Psoas muscle (tissue), 7 donors: ENCODE measurements at regions not wholly inside any gene's neighbourhood (a gene's known extent, or its start where the extent isn't known, plus 50 kb on each side); places are given as distances from the start of the nearest gene placed in this dataset.

ENCODE experiments used
- ATAC-seq, 4 donors: fragments of 200-7000 bp; cut with Tn5 transposase; one replicate each; pipeline ENCODE4 v1.9.1; 2020; ENCODE audit warnings: moderate library complexity in 3 of 4, mild to moderate bottlenecking in 2 of 4
- DNase-seq, 2 donors: peaks; one replicate each; pipeline ENCODE4 v3.0.0-alpha.2; 2020
- H3K27ac ChIP-seq: fragments of 200-600 bp; one replicate; pipeline ENCODE4 v1.8.0; 2022
- H3K27me3 ChIP-seq, 3 donors: fragments of 200-600 bp in 1 of 3; one replicate each; pipeline versions ENCODE4 v1.6.1 to v1.8.0; 2013 to 2022; ENCODE audit warnings: low read length in 2 of 3, mild to moderate bottlenecking in 2 of 3, moderate library complexity in 1 of 3; ENCODE audit not compliant: insufficient read depth in 3 of 3
- H3K36me3 ChIP-seq, 2 donors: fragments of 200-600 bp in 1 of 2; one replicate each; pipeline versions ENCODE4 v1.6.1 to v1.8.0; 2013 to 2022; ENCODE audit warnings: low read depth in 1 of 2, mild to moderate bottlenecking in 1 of 2, moderate library complexity in 1 of 2; ENCODE audit not compliant: insufficient read depth in 1 of 2
- H3K4me1 ChIP-seq: fragments of 200-600 bp; one replicate; pipeline ENCODE4 v1.8.0; 2022
- H3K4me3 ChIP-seq: fragments of 200-600 bp; one replicate; pipeline ENCODE4 v1.8.0; 2022; ENCODE audit warnings: mild to moderate bottlenecking
- H3K9me3 ChIP-seq: fragments of 200-600 bp; one replicate; pipeline ENCODE4 v1.8.0; 2022
- WGBS, 3 donors: extraction: QIAGEN DNeasy Blood & Tissue Kit; methylation state at CpG; one replicate each; pipeline versions ENCODE4 v1.1.6 to v1.1.7; 2013; 5-methylcytosine and 5-hydroxymethylcytosine counted together
- intact Hi-C, 2 donors: fragments of 100-400 bp; cut with DNase I; formaldehyde crosslinking; loops; one replicate each; pipeline versions ENCODE4 v1.11.0 to v1.14.2; 2022
- TF ChIP-seq, protein P1 (sequence below): fragments of 200-600 bp; IDR thresholded peaks from one replicate; pipeline ENCODE4 v1.8.0; 2022; ENCODE audit warnings: antibody characterized with exemption
- donor health status: healthy with polysubstance abuse.
- donor health status: DM: no; HTN: no; CAD: no; lungs with moderate emphysema.
- donor health status: Bipolar disorder and iron deficiency.
- donor health status: healthy.
- donor health status: DM: yes; HTN: yes; CAD: no.
- donor health status: DM: no; HTN: no; CAD: no.
- donor health status: DM: yes; HTN: yes; CAD: no.

DNA sequence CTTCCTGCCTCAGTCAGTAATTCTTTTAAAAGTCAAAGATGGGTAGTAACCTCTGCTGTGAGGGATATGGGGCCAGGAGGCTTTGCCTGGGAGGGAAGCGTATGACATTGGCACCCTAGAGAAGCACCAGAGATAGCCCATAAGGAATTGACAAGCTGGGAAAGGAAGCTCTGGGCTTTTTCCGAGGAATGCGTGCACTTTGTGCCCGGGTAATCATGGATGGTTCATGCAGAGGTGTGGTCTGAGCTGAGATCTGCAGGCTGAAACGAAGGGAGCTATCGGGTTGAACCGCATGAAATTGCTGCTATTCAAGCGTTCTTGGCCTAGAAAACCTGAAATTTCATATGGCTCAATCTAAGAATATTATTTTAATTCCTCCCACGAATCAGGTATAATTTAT lies 127.7 kb upstream of the TLE3 start:
- Histone ChIP-seq H3K9me3 (peaks cover 3% of the 10 kb centered on the region), H3K4me1 (no peaks in the 10 kb centered on the region), H3K36me3 (no peaks in the 10 kb centered on the region), H3K4me3 (no peak overlapping the region), H3K27ac (no peak overlapping the region), H3K27me3 (peaks cover 0 to 2% (median 0%) of the 10 kb centered on the region in 3 donors)
- intact Hi-C loops = no loop called here
- WGBS, 3 donors = 79 to 89% (median 85%) methylated on average over 9 of the region's 9 CpGs
- ATAC-seq (no peak), DNase-seq (no peak)
- TF ChIP-seq, protein P1, sequence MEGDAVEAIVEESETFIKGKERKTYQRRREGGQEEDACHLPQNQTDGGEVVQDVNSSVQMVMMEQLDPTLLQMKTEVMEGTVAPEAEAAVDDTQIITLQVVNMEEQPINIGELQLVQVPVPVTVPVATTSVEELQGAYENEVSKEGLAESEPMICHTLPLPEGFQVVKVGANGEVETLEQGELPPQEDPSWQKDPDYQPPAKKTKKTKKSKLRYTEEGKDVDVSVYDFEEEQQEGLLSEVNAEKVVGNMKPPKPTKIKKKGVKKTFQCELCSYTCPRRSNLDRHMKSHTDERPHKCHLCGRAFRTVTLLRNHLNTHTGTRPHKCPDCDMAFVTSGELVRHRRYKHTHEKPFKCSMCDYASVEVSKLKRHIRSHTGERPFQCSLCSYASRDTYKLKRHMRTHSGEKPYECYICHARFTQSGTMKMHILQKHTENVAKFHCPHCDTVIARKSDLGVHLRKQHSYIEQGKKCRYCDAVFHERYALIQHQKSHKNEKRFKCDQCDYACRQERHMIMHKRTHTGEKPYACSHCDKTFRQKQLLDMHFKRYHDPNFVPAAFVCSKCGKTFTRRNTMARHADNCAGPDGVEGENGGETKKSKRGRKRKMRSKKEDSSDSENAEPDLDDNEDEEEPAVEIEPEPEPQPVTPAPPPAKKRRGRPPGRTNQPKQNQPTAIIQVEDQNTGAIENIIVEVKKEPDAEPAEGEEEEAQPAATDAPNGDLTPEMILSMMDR = no peak

DNA sequence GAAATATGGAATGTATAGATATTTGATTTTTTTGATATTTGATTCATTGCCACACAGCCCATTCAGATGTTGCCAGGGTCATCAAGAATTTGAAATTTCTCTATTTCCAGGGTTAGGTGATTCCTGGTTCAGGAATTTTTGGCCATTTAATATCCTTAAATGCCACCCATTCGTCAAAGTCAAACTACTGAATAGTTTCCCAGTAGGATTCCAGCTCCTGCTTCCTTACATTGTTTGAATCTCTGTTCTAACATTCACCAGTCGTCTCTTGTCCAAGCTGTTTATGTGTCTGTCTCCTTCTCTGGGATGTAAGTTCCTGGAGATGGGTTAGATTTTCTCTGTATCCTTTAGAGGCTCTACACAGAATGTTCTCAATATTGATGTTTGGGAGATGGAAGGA lies 124.9 kb upstream of the TLE3 start:
- no peaks in the 10 kb centered on the region for H3K36me3 ChIP-seq
- TF ChIP-seq, protein P1 = no peak
- ATAC-seq (no peak), DNase-seq (no peak)
- H3K4me3 ChIP-seq = no peak overlapping the region
- H3K9me3 ChIP-seq = no peaks in the 10 kb centered on the region
- peaks cover 0 to 2% (median 0%) of the 10 kb centered on the region in 3 donors for H3K27me3 ChIP-seq
- H3K4me1 ChIP-seq = no peaks in the 10 kb centered on the region
- intact Hi-C loops = no loop called here
- whole genome bisulfite sequencing, 3 donors = 45 to 61% (median 58%) methylated on average over 2 of the region's 2 CpGs
- no peak overlapping the region for H3K27ac ChIP-seq

DNA sequence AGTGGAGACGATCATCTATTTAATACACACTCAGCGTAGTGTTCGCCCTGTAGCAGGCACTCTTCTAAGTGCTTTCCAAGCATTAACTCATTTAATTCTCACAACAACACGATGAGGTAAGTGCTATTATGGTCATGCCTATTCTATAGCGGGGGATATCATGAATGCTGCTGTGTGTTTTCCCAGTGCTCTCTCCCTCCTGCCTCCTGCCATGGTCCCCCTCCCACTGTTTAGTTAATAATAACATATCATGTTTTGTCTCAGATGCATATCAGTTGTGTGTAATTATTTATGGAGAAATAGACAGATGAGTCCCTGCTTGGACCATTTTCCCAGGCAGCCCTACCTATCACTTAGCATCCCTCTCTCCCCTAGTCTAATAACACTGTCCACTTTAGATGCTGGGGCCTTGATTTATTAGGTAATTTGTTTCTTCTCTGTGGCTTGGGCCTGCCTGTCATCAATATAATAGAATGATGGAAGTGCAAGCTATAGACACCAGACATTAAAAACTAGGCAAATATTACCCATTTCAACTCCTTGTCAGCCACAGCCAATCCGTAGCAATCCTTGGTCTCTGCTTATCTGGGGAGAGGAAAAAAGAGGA lies 122.9 kb upstream of the TLE3 start:
- WGBS, 3 donors = 88 to 92% (median 90%) methylated on average over 6 of the region's 6 CpGs

DNA sequence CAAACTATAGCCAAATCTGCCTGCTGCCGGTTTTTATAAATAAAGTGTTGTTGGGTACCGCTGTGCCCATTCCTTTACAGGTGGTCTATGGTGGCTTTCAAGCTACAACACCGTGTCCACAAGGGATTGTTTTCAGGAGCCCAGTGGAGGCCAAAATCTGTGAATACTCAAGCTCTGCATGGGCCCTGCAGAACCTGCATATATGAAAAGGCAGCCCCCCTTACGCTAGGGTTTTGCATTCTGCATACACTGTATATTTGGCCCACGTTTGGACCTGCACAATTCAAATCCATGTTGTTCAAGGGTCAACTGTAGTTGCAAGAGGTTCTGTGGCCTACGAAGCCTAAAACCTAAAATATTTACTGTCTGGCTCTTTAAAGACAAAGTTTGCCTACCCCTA lies 122.2 kb upstream of the TLE3 start:
- DNase-seq (no peak), ATAC-seq (no peak)
- Histone ChIP-seq H3K27ac (no peak overlapping the region), H3K27me3 (peaks cover 0 to 2% (median 0%) of the 10 kb centered on the region in 3 donors), H3K36me3 (no peaks in the 10 kb centered on the region), H3K4me1 (no peaks in the 10 kb centered on the region), H3K9me3 (no peaks in the 10 kb centered on the region), H3K4me3 (no peak overlapping the region)
- intact Hi-C loops = no loop called here
- TF ChIP-seq, protein P1 = no peak
- 92 to 96% (median 95%) methylated on average over 6 of the region's 6 CpGs for WGBS, 3 donors

More for the DNA sequence above, 122.9 kb upstream of the TLE3 start:
- ATAC-seq (no peak), DNase-seq (no peak)
- Histone ChIP-seq H3K4me3 (no peak overlapping the region), H3K36me3 (no peaks in the 10 kb centered on the region), H3K27ac (no peak overlapping the region), H3K9me3 (no peaks in the 10 kb centered on the region), H3K4me1 (no peaks in the 10 kb centered on the region), H3K27me3 (peaks cover 0 to 2% (median 0%) of the 10 kb centered on the region in 3 donors)
- TF ChIP-seq, protein P1 = no peak
- intact Hi-C loops = no loop called here

DNA sequence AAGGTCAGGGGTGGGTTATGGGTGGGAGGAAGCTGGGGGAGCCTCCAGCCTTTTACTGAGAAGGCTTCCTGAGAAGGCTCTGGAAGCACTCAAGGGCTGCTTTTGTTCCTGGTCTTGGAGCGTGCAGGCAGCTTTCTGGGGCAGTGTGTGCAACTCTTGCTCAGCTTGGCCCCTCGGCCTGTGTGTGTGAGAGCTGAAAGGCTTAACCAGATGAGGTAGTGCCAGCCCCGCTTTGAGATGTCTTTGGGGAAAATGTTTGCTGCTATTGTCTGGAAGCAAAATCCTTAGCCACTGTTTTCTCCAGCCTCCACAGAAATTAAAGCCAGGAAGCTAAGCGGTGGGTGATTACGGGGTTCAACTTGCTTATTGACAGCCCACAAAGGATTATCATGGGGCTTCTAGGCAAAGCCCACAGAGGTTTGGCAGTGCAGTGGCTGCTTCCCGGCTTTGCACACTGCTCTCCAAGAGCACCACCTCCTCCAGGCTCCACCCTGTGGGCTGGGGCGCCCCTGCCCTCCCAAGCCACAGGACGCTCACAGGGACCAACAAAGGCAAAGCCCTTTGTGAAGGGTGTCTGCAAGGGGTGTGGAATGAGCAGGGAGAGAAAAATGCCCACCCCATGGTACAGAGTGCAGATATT lies 121.7 kb upstream of the TLE3 start:
- no peak overlapping the region for H3K4me3 ChIP-seq
- ATAC-seq (no peak), DNase-seq (no peak)
- TF ChIP-seq, protein P1 = no peak
- H3K36me3 ChIP-seq = no peaks in the 10 kb centered on the region
- peaks cover 0 to 2% (median 0%) of the 10 kb centered on the region in 3 donors for H3K27me3 ChIP-seq
- H3K9me3 ChIP-seq = no peaks in the 10 kb centered on the region
- WGBS, 3 donors = 76 to 86% (median 78%) methylated on average over 8 of the region's 8 CpGs
- H3K27ac ChIP-seq = no peak overlapping the region
- intact Hi-C loops = no loop called here
- no peaks in the 10 kb centered on the region for H3K4me1 ChIP-seq
